Osteocyte (in vitro differentiated cells): ENCODE measurements at regions not wholly inside any gene's neighbourhood (a gene's known extent, or its start where the extent isn't known, plus 50 kb on each side); places are given as distances from the start of the nearest gene placed in this dataset.
"Not testable (repeated sequence)": the region's sequence is repeated elsewhere in the genome, so short reads cannot be mapped to it uniquely, and the experiment has no call there.

Source experiments
- DNase-seq: peaks from one replicate; pipeline ENCODE4 v3.0.0; 2021; ENCODE audit warnings: mixed read lengths; ENCODE audit not compliant: unreplicated experiment; ENCODE audit errors: extremely low spot score
- H3K27ac Mint-ChIP-seq: one replicate; pipeline ENCODE4 v1.8.0; 2021; ENCODE audit warnings: mild to moderate bottlenecking, mixed read lengths; ENCODE audit not compliant: unreplicated experiment
- H3K27me3 Mint-ChIP-seq: one replicate; pipeline ENCODE4 v1.8.0; 2021; ENCODE audit warnings: mixed read lengths; ENCODE audit not compliant: unreplicated experiment
- H3K36me3 Mint-ChIP-seq: one replicate; pipeline ENCODE4 v1.8.0; 2021; ENCODE audit warnings: mixed read lengths; ENCODE audit not compliant: unreplicated experiment
- H3K4me1 Mint-ChIP-seq: one replicate; pipeline ENCODE4 v1.8.0; 2021; ENCODE audit warnings: mixed read lengths; ENCODE audit not compliant: unreplicated experiment
- H3K4me3 Mint-ChIP-seq: one replicate; pipeline ENCODE4 v1.8.0; 2021; ENCODE audit warnings: mild to moderate bottlenecking, moderate library complexity, mixed read lengths; ENCODE audit not compliant: unreplicated experiment
- H3K9me3 Mint-ChIP-seq: one replicate; pipeline ENCODE4 v1.8.0; 2021; ENCODE audit warnings: mixed read lengths; ENCODE audit not compliant: unreplicated experiment
- CTCF ChIP-seq: fragments of 200-600 bp; sonication (generic); IDR thresholded peaks from 2 replicates; pipeline ENCODE4 v1.5.0; 2021; ENCODE audit warnings: antibody characterized with exemption, mild to moderate bottlenecking, moderate library complexity

GRCh38 chr9:30048396-30048795, 2336.0 kb upstream of the ACO1 start:
- no peak overlapping the region for H3K27ac Mint-ChIP-seq
- H3K4me1 Mint-ChIP-seq = no peaks in the 10 kb centered on the region

GRCh38 chr9:30058463-30058862, 2326.0 kb upstream of the ACO1 start:
- H3K4me3 Mint-ChIP-seq = no peak overlapping the region
- DNase-seq = no peak
- H3K4me1 Mint-ChIP-seq = no peaks in the 10 kb centered on the region
- no peak overlapping the region for H3K27ac Mint-ChIP-seq
- no peaks in the 10 kb centered on the region for H3K36me3 Mint-ChIP-seq
- no peak for TF ChIP-seq CTCF
- H3K27me3 Mint-ChIP-seq = no peaks in the 10 kb centered on the region
- no peaks in the 10 kb centered on the region for H3K9me3 Mint-ChIP-seq

More at GRCh38 chr9:30048396-30048795, 2336.0 kb upstream of the ACO1 start:
- Mint-ChIP-seq H3K4me3 (no peak overlapping the region), H3K36me3 (no peaks in the 10 kb centered on the region), H3K9me3 (no peaks in the 10 kb centered on the region), H3K27me3 (no peaks in the 10 kb centered on the region)
- DNase-seq = no peak
- no peak for TF ChIP-seq CTCF

- H3K9me3 Mint-ChIP-seq = no peaks in the 10 kb centered on the region
- no peak overlapping the region for H3K27ac Mint-ChIP-seq
- H3K36me3 Mint-ChIP-seq = no peaks in the 10 kb centered on the region
- no peak overlapping the region for H3K4me3 Mint-ChIP-seq
- H3K4me1 Mint-ChIP-seq = no peaks in the 10 kb centered on the region
- DNase-seq = no peak
- H3K27me3 Mint-ChIP-seq = no peaks in the 10 kb centered on the region
- TF ChIP-seq CTCF = no peak
Measured at GRCh38 chr9:30060976-30061375, 2323.5 kb upstream of the ACO1 start.

GRCh38 chr9:30065888-30066287, 2318.6 kb upstream of the ACO1 start:
- TF ChIP-seq CTCF = no peak
- Mint-ChIP-seq H3K4me1 (no peaks in the 10 kb centered on the region), H3K27me3 (no peaks in the 10 kb centered on the region), H3K27ac (no peak overlapping the region), H3K9me3 (peaks cover 5% of the 10 kb centered on the region), H3K4me3 (no peak overlapping the region), H3K36me3 (no peaks in the 10 kb centered on the region)
- DNase-seq = no peak

- peaks cover 10% of the 10 kb centered on the region for H3K9me3 Mint-ChIP-seq
- H3K27ac Mint-ChIP-seq, DNase-seq, H3K4me1 Mint-ChIP-seq, H3K27me3 Mint-ChIP-seq, H3K36me3 Mint-ChIP-seq, H3K4me3 Mint-ChIP-seq: not testable (repeated sequence)
Measured at GRCh38 chr9:30069236-30069635, 2315.2 kb upstream of the ACO1 start.

GRCh38 chr9:30075022-30075421, 2309.4 kb upstream of the ACO1 start:
- H3K27ac Mint-ChIP-seq = no peak overlapping the region
- peaks cover 19% of the 10 kb centered on the region for H3K9me3 Mint-ChIP-seq
- no peak for DNase-seq
- TF ChIP-seq CTCF = no peak
- H3K36me3 Mint-ChIP-seq = no peaks in the 10 kb centered on the region
- H3K27me3 Mint-ChIP-seq = no peaks in the 10 kb centered on the region
- no peak overlapping the region for H3K4me3 Mint-ChIP-seq
- H3K4me1 Mint-ChIP-seq = no peaks in the 10 kb centered on the region
